NCI-H2029 (cell line): ENCODE measurements at regions not wholly inside any gene's neighbourhood (a gene's known extent, or its start where the extent isn't known, plus 50 kb on each side); places are given as distances from the start of the nearest gene placed in this dataset.

Experiments
- DNase-seq: peaks from one replicate; lab custom pipeline; 2025; lab: John Stamatoyannopoulos, UW

GRCh38 chr5:6832994-6833393 is 119.8 kb downstream of the TENT4A start:
- no peak for DNase-seq

GRCh38 chr5:6833406-6833805 is 120.2 kb downstream of the TENT4A start:
- no peak for DNase-seq

- no peak for DNase-seq
Measured at GRCh38 chr5:6837095-6837494, 123.9 kb downstream of the TENT4A start.

GRCh38 chr5:6837519-6838110 is 124.4 kb downstream of the TENT4A start:
- no peak for DNase-seq

GRCh38 chr5:6838736-6839135 is 125.5 kb downstream of the TENT4A start:
- no peak for DNase-seq

GRCh38 chr5:6840136-6840793 is 127.0 kb downstream of the TENT4A start:
- no peak for DNase-seq

- no peak for DNase-seq
Measured at GRCh38 chr5:6843335-6843734, 130.1 kb downstream of the TENT4A start.

GRCh38 chr5:6843821-6844220 is 130.6 kb downstream of the TENT4A start:
- DNase-seq, result no peak

- DNase-seq, result no peak
Measured at GRCh38 chr5:6845856-6846255, 132.6 kb downstream of the TENT4A start.

GRCh38 chr5:6847870-6848269 is 134.6 kb downstream of the TENT4A start:
- no peak for DNase-seq

- DNase-seq, result no peak
Measured at GRCh38 chr5:6849316-6850105, 136.3 kb downstream of the TENT4A start.

GRCh38 chr5:6850106-6850432 is 136.8 kb downstream of the TENT4A start:
- no peak for DNase-seq

- no peak for DNase-seq
Measured at GRCh38 chr5:6856653-6857052, 143.4 kb downstream of the TENT4A start.

GRCh38 chr5:6858419-6858818 is 145.2 kb downstream of the TENT4A start:
- no peak for DNase-seq

- no peak for DNase-seq
Measured at GRCh38 chr5:6859023-6859422, 145.8 kb downstream of the TENT4A start.

GRCh38 chr5:6859951-6860638 is 146.9 kb downstream of the TENT4A start:
- DNase-seq, result no peak

GRCh38 chr5:6861036-6861435 is 147.8 kb downstream of the TENT4A start:
- no peak for DNase-seq

- no peak for DNase-seq
Measured at GRCh38 chr5:6861667-6862066, 148.4 kb downstream of the TENT4A start.

GRCh38 chr5:6862306-6862705 is 149.1 kb downstream of the TENT4A start:
- no peak for DNase-seq

- no peak for DNase-seq
Measured at GRCh38 chr5:6867712-6868111, 154.5 kb downstream of the TENT4A start.

GRCh38 chr5:6868171-6868570 is 154.9 kb downstream of the TENT4A start:
- DNase-seq, result no peak

GRCh38 chr5:6868575-6869215 is 155.5 kb downstream of the TENT4A start:
- no peak for DNase-seq
